Body of pancreas (tissue), 4 donors: ENCODE measurements at regions not wholly inside any gene's neighbourhood (a gene's known extent, or its start where the extent isn't known, plus 50 kb on each side); places are given as distances from the start of the nearest gene placed in this dataset.
A peak's percentile ranks its signal among the peaks of the same experiment; 100 is the strongest.

Experiments used
- ATAC-seq: fragments of 150-250 bp; one replicate; pipeline ENCODE4 v1.9.1; 2016
- DNase-seq, 4 donors: peaks; one replicate each; pipeline ENCODE4 v3.0.0-alpha.2; 2019
- H3K27ac ChIP-seq, 4 donors: fragments of 200-600 bp; sonication (generic); 1 replicate in 3 of 4; 2 replicates in 1 of 4; pipeline versions ENCODE4 v1.5.1 to v1.6.1; 2016 to 2019; ENCODE audit warnings: mild to moderate bottlenecking in 1 of 4, mixed read lengths in 1 of 4, moderate library complexity in 1 of 4
- H3K27me3 ChIP-seq, 2 donors: fragments of 200-600 bp; sonication (generic); one replicate each; pipeline ENCODE4 v1.6.0; 2016; ENCODE audit warnings: mild to moderate bottlenecking in 1 of 2
- H3K36me3 ChIP-seq, 2 donors: fragments of 200-600 bp; sonication (generic); replicated peaks in 1 of 2; 2 replicates each; pipeline ENCODE4 v1.5.1; 2016; ENCODE audit warnings: low read depth in 2 of 2; ENCODE audit not compliant: insufficient read depth in 1 of 2
- H3K4me1 ChIP-seq: fragments of 200-600 bp; sonication (generic); one replicate; pipeline ENCODE4 v1.6.0; 2016
- H3K4me3 ChIP-seq, 2 donors: fragments of 200-600 bp; sonication (generic); 1 replicate in 1 of 2; 2 replicates in 1 of 2; pipeline ENCODE4 v1.5.1; 2016 to 2019
- H3K9me3 ChIP-seq, 3 donors: fragments of 200-600 bp; sonication (generic); 1 replicate in 2 of 3; 2 replicates in 1 of 3; pipeline ENCODE4 v1.5.1; 2016
- POLR2A ChIP-seq, 3 donors: fragments of 450-650 bp; IDR thresholded peaks; one replicate each; pipeline ENCODE4 v1.6.1; 2016; ENCODE audit warnings: antibody characterized with exemption in 3 of 3, mild to moderate bottlenecking in 2 of 3
- WGBS, 2 donors: methylation state at CpG; one replicate each; pipeline ENCODE4 v1.1.5; 2017; 5-methylcytosine and 5-hydroxymethylcytosine counted together
- intact Hi-C: fragments of 100-400 bp; cut with DNase I; formaldehyde crosslinking; loops from one replicate; pipeline ENCODE4 v1.15.1; 2023
- TF ChIP-seq, protein P1 (sequence below), 7 experiments: fragments of 450-650 bp in 4 of 7; fragments of 200-600 bp in 3 of 7; sonication (generic) in 3 of 7; IDR thresholded peaks; one replicate each; pipeline ENCODE4 v1.5.1; 2016 to 2019; ENCODE audit warnings: antibody characterized with exemption in 7 of 7

DNA sequence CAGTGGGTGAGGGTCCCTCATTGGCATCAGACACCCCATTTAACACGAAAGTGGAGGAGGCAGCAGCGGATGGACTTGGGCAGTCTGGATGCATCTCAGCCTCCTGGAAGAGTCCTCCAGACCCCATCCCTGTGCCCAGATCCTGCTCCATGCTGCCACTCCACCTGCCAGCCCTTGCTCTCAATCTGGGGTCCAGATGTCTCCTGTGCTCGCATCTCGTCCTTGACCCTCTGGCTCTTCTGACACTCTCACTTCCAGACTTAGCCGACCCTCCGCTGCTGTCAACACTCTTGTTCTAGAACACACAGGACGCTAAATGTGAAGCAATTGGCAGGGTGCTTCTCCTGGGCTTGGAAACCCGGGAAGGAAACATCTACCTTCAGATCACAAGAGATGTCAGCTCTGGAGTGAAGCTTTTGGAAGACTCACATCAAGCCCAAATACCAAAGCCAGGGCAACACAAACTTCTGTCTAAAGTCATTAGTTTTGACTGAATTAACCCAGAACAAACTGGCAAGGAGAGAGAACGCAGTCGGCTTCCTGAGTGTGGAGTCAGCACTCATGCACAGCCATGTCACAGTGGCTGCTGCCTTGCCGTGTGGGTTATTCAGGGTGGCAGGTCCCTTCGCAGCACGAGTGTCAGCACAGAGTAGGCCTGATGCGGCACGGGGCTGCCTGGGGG lies 379.1 kb downstream of the TCERG1L start:
- 72 to 80% methylated on average over 15 of the region's 15 CpGs for WGBS, 2 donors
- H3K27me3 ChIP-seq: no peaks in the 10 kb centered on the region
- DNase-seq: no peak
- H3K4me3 ChIP-seq: no peak overlapping the region
- H3K4me1 ChIP-seq: peaks cover 22% of the 10 kb centered on the region
- TF ChIP-seq POLR2A (IDR thresholded peaks at IDR 0.05): no peak
- TF ChIP-seq, protein P1, sequence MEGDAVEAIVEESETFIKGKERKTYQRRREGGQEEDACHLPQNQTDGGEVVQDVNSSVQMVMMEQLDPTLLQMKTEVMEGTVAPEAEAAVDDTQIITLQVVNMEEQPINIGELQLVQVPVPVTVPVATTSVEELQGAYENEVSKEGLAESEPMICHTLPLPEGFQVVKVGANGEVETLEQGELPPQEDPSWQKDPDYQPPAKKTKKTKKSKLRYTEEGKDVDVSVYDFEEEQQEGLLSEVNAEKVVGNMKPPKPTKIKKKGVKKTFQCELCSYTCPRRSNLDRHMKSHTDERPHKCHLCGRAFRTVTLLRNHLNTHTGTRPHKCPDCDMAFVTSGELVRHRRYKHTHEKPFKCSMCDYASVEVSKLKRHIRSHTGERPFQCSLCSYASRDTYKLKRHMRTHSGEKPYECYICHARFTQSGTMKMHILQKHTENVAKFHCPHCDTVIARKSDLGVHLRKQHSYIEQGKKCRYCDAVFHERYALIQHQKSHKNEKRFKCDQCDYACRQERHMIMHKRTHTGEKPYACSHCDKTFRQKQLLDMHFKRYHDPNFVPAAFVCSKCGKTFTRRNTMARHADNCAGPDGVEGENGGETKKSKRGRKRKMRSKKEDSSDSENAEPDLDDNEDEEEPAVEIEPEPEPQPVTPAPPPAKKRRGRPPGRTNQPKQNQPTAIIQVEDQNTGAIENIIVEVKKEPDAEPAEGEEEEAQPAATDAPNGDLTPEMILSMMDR (IDR thresholded peaks at IDR 0.05): no peak
- intact Hi-C loops: no loop called here
- H3K36me3 ChIP-seq: no peaks in the 10 kb centered on the region
- H3K9me3 ChIP-seq: no peaks in the 10 kb centered on the region
- ATAC-seq: no peak
- no peak overlapping the region for H3K27ac ChIP-seq

DNA sequence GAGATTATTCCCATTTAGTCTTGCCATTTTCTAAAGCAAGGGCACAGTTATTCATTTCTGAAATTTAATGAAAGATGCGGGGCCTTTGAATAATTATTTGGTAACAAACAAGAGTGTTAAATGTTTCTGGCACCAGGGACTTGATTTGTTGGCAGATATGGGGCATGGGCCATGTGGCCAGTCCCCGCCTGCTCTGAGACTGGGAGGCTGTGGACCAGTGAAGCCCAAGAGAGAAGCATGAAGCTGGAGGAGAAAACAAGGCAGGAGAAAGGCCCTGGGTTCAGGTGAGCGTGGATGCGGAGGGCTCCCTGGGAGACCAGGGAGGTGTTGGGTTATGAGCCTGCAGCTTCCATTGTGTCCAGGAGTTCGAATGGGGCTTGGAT lies 378.5 kb downstream of the TCERG1L start:
- no peaks in the 10 kb centered on the region for H3K9me3 ChIP-seq
- H3K36me3 ChIP-seq: no peaks in the 10 kb centered on the region
- H3K4me3 ChIP-seq: no peak overlapping the region
- H3K27ac ChIP-seq: no peak overlapping the region
- no peak for TF ChIP-seq POLR2A (IDR thresholded peaks at IDR 0.05)
- H3K27me3 ChIP-seq: no peaks in the 10 kb centered on the region
- 76 to 80% methylated on average over 5 of the region's 5 CpGs for WGBS, 2 donors
- DNase-seq (no peak), ATAC-seq (no peak)
- H3K4me1 ChIP-seq: peaks cover 22% of the 10 kb centered on the region
- intact Hi-C loops: no loop called here

DNA sequence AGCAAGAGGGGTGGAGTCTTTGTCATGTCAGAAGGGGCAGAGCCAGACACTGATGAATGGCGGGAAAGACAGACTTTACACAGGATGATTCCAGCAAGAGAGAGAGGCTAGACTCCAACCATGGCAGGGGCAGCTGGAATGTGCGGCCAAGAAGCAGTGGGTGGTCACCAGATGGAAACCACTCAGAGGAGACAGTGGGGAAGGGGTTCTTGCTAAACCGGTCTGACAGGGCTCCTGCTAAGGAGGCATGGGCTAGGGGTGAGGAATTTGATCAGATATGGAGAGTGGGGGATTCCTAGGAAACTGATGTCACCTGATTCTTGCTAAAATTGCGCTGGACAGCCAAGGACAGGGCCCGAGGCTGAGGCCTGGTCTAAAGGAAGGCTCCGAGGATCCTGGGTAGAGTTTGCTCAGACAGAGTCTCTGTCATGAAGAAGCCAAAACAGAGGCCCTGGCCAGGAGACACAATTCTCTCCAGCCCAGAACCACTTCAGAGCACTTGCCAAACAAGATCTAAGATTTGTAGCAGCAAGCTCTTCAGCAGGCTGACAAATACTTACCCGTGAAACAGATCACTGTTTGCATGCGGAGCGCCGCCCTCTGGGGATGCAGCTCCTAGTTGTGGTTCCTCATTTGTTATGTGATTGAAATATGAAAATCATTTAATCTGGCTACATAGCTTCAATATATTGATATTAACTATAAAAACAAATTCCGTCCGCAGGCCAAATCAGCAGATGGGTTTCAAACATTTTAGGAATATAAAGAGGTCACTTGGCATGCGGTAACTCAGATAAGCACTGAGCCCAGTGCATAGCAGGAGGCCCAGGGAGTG lies 377.0 kb downstream of the TCERG1L start:
- Histone ChIP-seq H3K4me1 (peaks cover 22% of the 10 kb centered on the region), H3K9me3 (no peaks in the 10 kb centered on the region), H3K27me3 (no peaks in the 10 kb centered on the region), H3K4me3 (no peak overlapping the region), H3K27ac (peak overlapping the region; percentile 17 to 71 (median 46)), H3K36me3 (no peaks in the 10 kb centered on the region)
- ATAC-seq: peak; percentile 49
- 49 to 54% methylated on average over 13 of the region's 13 CpGs for WGBS, 2 donors
- TF ChIP-seq POLR2A (IDR thresholded peaks at IDR 0.05): no peak
- TF ChIP-seq, protein P1 (IDR thresholded peaks at IDR 0.05): no peak
- peak in 1 of 4 donors; percentile 26 for DNase-seq
- intact Hi-C loops: no loop called here

DNA sequence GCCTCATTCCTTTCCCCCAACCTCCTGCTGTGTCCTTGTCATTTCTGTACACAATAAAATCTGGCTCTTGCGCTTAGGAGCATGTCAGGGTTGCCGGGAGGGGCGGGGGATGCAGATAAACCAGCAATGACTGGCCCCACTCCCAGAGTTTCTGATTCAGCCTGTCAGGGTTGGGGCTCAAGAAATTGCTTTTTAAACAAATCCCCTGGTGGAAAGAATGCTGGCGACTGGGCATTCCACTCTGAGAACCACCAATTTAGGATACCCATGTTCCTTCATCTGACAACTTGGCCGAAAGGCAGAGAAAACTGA lies 376.4 kb downstream of the TCERG1L start:
- intact Hi-C loops: no loop called here
- DNase-seq: peak; percentile 44 to 77 (median 67)
- ATAC-seq: peak; percentile 87
- Histone ChIP-seq H3K9me3 (no peaks in the 10 kb centered on the region), H3K4me3 (no peak overlapping the region), H3K27ac (peak overlapping the region in 3 of 4 donors; percentile 37 to 71 (median 56)), H3K27me3 (no peaks in the 10 kb centered on the region), H3K4me1 (peaks cover 22% of the 10 kb centered on the region), H3K36me3 (no peaks in the 10 kb centered on the region)
- 26 to 37% methylated on average over 5 of the region's 5 CpGs for WGBS, 2 donors
- no peak for TF ChIP-seq POLR2A (IDR thresholded peaks at IDR 0.05)
- TF ChIP-seq, protein P1 (IDR thresholded peaks at IDR 0.05): peak in 4 of 7 experiments; percentile 40 to 57 (median 42)

DNA sequence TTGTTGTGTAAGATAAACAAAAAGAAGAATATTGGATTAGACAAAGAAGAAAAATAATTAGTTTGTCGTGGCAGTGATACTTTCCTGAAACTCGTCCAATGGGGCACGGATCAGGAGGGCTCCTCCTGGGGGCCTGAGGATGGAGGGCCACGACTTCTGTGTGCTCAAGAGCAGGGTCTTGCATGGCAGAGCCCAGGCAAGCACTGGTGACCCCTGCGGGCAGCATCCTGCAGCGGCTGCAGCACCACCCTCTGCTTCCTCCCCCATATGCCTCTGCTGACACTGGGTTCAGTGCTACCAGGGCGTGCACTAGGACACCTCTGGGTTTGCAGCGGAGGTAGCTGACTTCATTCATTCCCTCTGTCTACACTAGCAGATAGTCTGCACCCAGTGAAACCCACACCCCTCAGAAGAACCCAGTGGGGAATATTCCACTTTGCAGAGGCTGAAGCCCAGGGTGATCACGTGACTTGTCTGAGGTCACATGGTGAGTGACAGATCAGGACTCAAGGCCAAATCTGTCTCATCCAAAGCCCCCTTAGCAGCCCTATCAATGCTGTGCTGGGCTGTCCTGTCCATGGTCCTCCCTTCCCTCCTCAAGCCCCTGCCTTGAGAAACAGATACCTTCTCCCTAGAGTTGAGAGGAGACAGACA lies 375.5 kb downstream of the TCERG1L start:
- ATAC-seq (no peak), DNase-seq (no peak)
- H3K36me3 ChIP-seq: no peaks in the 10 kb centered on the region
- peaks cover 22% of the 10 kb centered on the region for H3K4me1 ChIP-seq
- H3K27ac ChIP-seq: no peak overlapping the region
- no peak for TF ChIP-seq POLR2A (IDR thresholded peaks at IDR 0.05)
- TF ChIP-seq, protein P1 (IDR thresholded peaks at IDR 0.05): no peak
- 61 to 63% methylated on average over 7 to 9 of the region's 9 CpGs for WGBS, 2 donors
- H3K27me3 ChIP-seq: no peaks in the 10 kb centered on the region
- H3K4me3 ChIP-seq: no peak overlapping the region
- H3K9me3 ChIP-seq: no peaks in the 10 kb centered on the region
- intact Hi-C loops: no loop called here
